HCT116 (cell line): ENCODE measurements at regions not wholly inside any gene's neighbourhood (a gene's known extent, or its start where the extent isn't known, plus 50 kb on each side); places are given as distances from the start of the nearest gene placed in this dataset.

Source experiments
- ATAC-seq: fragments of 200-7000 bp; cut with Tn5 transposase; 2 replicates; pipeline ENCODE4 v1.9.1; 2020; ENCODE audit warnings: mild to moderate bottlenecking, moderate library complexity
- BruUV-seq: library from RNA; stranded (reverse); fragments of 400-500 nt; replicated peaks from 2 replicates; lab custom pipeline; 2021; lab: Mats Ljungman, UMichigan
- CTCF ChIA-PET: fragments of 300-600 bp; sonication (Branson Sonifier 250); formaldehyde crosslinking; loops from one replicate; lab custom pipeline; 2021; ENCODE audit warnings: antibody characterized with exemption; lab: Charles Lee
- POLR2A ChIA-PET: fragments of 300-600, 350-600 bp; sonication (Branson Sonifier 250); formaldehyde crosslinking; loops from one replicate; lab custom pipeline; 2021; ENCODE audit warnings: antibody characterized with exemption; lab: Charles Lee
- RAD21 ChIA-PET, 2 experiments: fragments of 300-600 bp; sonication (Branson Sonifier 250); formaldehyde crosslinking; loops; one replicate each; lab custom pipeline; 2023; ENCODE audit warnings: low total read pairs in 2 of 2; ENCODE audit not compliant: uncharacterized antibody in 2 of 2, unreplicated experiment in 2 of 2, low non-redundant PET in 1 of 2; lab: Charles Lee
- DNase-seq: peaks from one replicate; pipeline ENCODE4 v3.0.0-alpha.2; 2010; ENCODE audit warnings: low read depth, low spot score
- H2AFZ ChIP-seq: fragments of 200-600 bp; shearing (Covaris generic), sonication (generic); 2 replicates; pipeline ENCODE4 v1.6.1; 2017; ENCODE audit warnings: low read depth, mixed run types, mixed read lengths, antibody characterized with exemption, low read length; ENCODE audit not compliant: poor library complexity, severe bottlenecking
- H3K27ac ChIP-seq: 2 replicates; pipeline ENCODE4 v1.5.1; 2012; ENCODE audit warnings: low read depth, low read length
- H3K27me3 ChIP-seq: fragments of 200-600 bp; sonication (generic); 2 replicates; pipeline ENCODE4 v1.6.1; 2016; ENCODE audit warnings: mixed run types, low read length, mixed read lengths; ENCODE audit not compliant: insufficient read depth
- H3K36me3 ChIP-seq, 2 experiments: fragments of 200-500 bp in 1 of 2; fragments of 200-600 bp in 1 of 2; sonication (Bioruptor generic) in 1 of 2; sonication (generic) in 1 of 2; 2 replicates each; pipeline versions ENCODE4 v1.5.1 to v1.6.1; 2014 to 2016; ENCODE audit warnings: low read length in 2 of 2, inconsistent platforms in 1 of 2, mixed read lengths in 1 of 2, mixed run types in 1 of 2; ENCODE audit not compliant: insufficient read depth in 2 of 2, control insufficient read depth in 1 of 2
- H3K4me1 ChIP-seq, 2 experiments: fragments of 200-600 bp in 1 of 2; sonication (generic) in 1 of 2; 2 replicates each; pipeline versions ENCODE4 v1.5.1 to v1.6.1; 2012 to 2017; ENCODE audit warnings: low read length in 2 of 2, inconsistent platforms in 1 of 2, mild to moderate bottlenecking in 1 of 2, mixed read lengths in 1 of 2, mixed run types in 1 of 2, moderate library complexity in 1 of 2; ENCODE audit not compliant: insufficient read depth in 2 of 2, control insufficient read depth in 1 of 2
- H3K4me2 ChIP-seq: fragments of 200-600 bp; sonication (generic); 2 replicates; pipeline ENCODE4 v1.6.1; 2017; ENCODE audit warnings: mixed run types, low read length, mixed read lengths
- H3K4me3 ChIP-seq, 2 experiments: fragments of 200-600 bp in 1 of 2; sonication (generic) in 1 of 2; replicated peaks in 1 of 2; 2 replicates each; pipeline ENCODE4 v1.5.1; 2011 to 2016; ENCODE audit warnings: low read length in 2 of 2, control low read depth in 1 of 2, low read depth in 1 of 2, mild to moderate bottlenecking in 1 of 2, mixed read lengths in 1 of 2, mixed run types in 1 of 2
- H3K79me2 ChIP-seq: fragments of 200-600 bp; sonication (generic); 2 replicates; pipeline ENCODE4 v1.6.1; 2017; ENCODE audit warnings: mild to moderate bottlenecking, mixed run types, low read length, moderate library complexity, mixed read lengths; ENCODE audit not compliant: insufficient read depth
- H3K9ac ChIP-seq: fragments of 200-600 bp; sonication (generic); 2 replicates; pipeline ENCODE4 v1.6.1; 2016; ENCODE audit warnings: low read length, mixed read lengths
- H3K9me2 ChIP-seq: fragments of 200-600 bp; sonication (generic), shearing (Covaris generic); 2 replicates; pipeline ENCODE4 v1.6.1; 2017; ENCODE audit warnings: mixed run types, mild to moderate bottlenecking, moderate library complexity; ENCODE audit not compliant: insufficient read depth
- H3K9me3 ChIP-seq, 2 experiments: fragments of 200-500 bp in 1 of 2; fragments of 200-600 bp in 1 of 2; sonication (Bioruptor generic) in 1 of 2; sonication (generic) in 1 of 2; 2 replicates each; pipeline ENCODE4 v1.6.1; 2014 to 2017; ENCODE audit warnings: low read length in 2 of 2, mixed read lengths in 2 of 2, inconsistent platforms in 1 of 2, low read depth in 1 of 2, mild to moderate bottlenecking in 1 of 2, mixed run types in 1 of 2, moderate library complexity in 1 of 2; ENCODE audit not compliant: control insufficient read depth in 1 of 2, insufficient read depth in 1 of 2
- H4K20me1 ChIP-seq: fragments of 200-600 bp; sonication (generic), shearing (Covaris generic); 2 replicates; pipeline ENCODE4 v1.6.1; 2017; ENCODE audit warnings: mixed run types, mild to moderate bottlenecking, moderate library complexity; ENCODE audit not compliant: insufficient read depth
- ATF3 ChIP-seq: IDR thresholded peaks from 2 replicates; pipeline ENCODE4 v1.6.1; 2012
- CEBPB ChIP-seq: IDR thresholded peaks from 2 replicates; pipeline ENCODE4 v1.6.1; 2012; ENCODE audit warnings: low read depth
- CTCF ChIP-seq, 3 experiments: fragments of 200-600 bp in 1 of 3; sonication (generic) in 1 of 3; IDR thresholded peaks in 2 of 3; conservative IDR thresholded peaks in 1 of 3; 2 replicates each; pipeline ENCODE4 v1.5.1; 2012 to 2017; ENCODE audit warnings: low read depth in 2 of 3, low read length in 2 of 3, antibody characterized with exemption in 1 of 3, borderline replicate concordance in 1 of 3, control low read depth in 1 of 3, mild to moderate bottlenecking in 1 of 3, mixed read lengths in 1 of 3, mixed run types in 1 of 3, moderate library complexity in 1 of 3; ENCODE audit not compliant: insufficient read depth in 1 of 3
- EGR1 ChIP-seq: IDR thresholded peaks from 2 replicates; pipeline ENCODE4 v1.6.1; 2012; ENCODE audit warnings: low read depth
- EZH2phosphoT487 ChIP-seq: fragments of 200-600 bp; IDR thresholded peaks from 2 replicates; pipeline ENCODE4 v1.6.1; 2018; ENCODE audit warnings: antibody characterized with exemption, borderline replicate concordance
- MAX ChIP-seq: IDR thresholded peaks from 2 replicates; pipeline ENCODE4 v1.6.1; 2012
- POLR2AphosphoS5 ChIP-seq: IDR thresholded peaks from 2 replicates; pipeline ENCODE4 v1.6.1; 2011; ENCODE audit warnings: mild to moderate bottlenecking, low read depth, low read length, moderate library complexity
- RAD21 ChIP-seq: IDR thresholded peaks from 2 replicates; pipeline ENCODE4 v1.6.1; 2012; ENCODE audit warnings: low read depth, mild to moderate bottlenecking
- SP1 ChIP-seq: IDR thresholded peaks from 2 replicates; pipeline ENCODE4 v1.6.1; 2012; ENCODE audit warnings: low read depth
- ZBTB33 ChIP-seq: IDR thresholded peaks from 2 replicates; pipeline ENCODE4 v1.6.1; 2011; ENCODE audit warnings: mild to moderate bottlenecking, low read length, moderate library complexity; ENCODE audit not compliant: insufficient replicate concordance; ENCODE audit errors: extremely low read depth
- ZNF274 ChIP-seq: fragments of 200-500 bp; sonication (Bioruptor generic); IDR thresholded peaks from 2 replicates; pipeline ENCODE4 v1.6.1; 2014; ENCODE audit warnings: mild to moderate bottlenecking, low read depth, low read length, inconsistent platforms
- intact Hi-C: fragments of 100-400 bp; cut with micrococcal nuclease; formaldehyde crosslinking; loops from 2 replicates; pipeline ENCODE4 v1.10.0; 2022

GRCh38 chr14:71583705-71584104 lies 348.5 kb upstream of the RGS6 start (continued):
- TF ChIP-seq ZBTB33 = no peak
- no peak for TF ChIP-seq MAX
- no peak for TF ChIP-seq POLR2AphosphoS5

GRCh38 chr14:71585361-71585760 lies 346.9 kb upstream of the RGS6 start:
- intact Hi-C loops = no loop called here
- TF ChIP-seq CEBPB (no peak), ATF3 (no peak), EGR1 (no peak), RAD21 (no peak), CTCF (IDR thresholded peaks at IDR 0.05 in 2 of 3, conservative IDR thresholded peaks at IDR 0.05 in 1 of 3; ENCODE audit: borderline replicate concordance in 1 of 3, insufficient read depth in 1 of 3, low read depth in 2 of 3, low read length in 2 of 3) (no peak), EZH2phosphoT487 (no peak), ZNF274 (no peak), SP1 (no peak)
- H3K4me1 ChIP-seq = no peaks in the 10 kb centered on the region
- no TSS peak for BruUV-seq
- no peak overlapping the region for H3K4me3 ChIP-seq
- ChIA-PET CTCF (no interaction called here), RAD21 (no interaction called here), POLR2A (no interaction called here)
- H3K4me2 ChIP-seq = no peak overlapping the region
- no peak overlapping the region for H3K27ac ChIP-seq
- H3K9me2 ChIP-seq = no peaks in the 10 kb centered on the region
- H3K27me3 ChIP-seq = no peaks in the 10 kb centered on the region
- H4K20me1 ChIP-seq = no peaks in the 10 kb centered on the region; the same call in 1 of the 2 replicates
- no peak overlapping the region for H3K9ac ChIP-seq
- no peaks in the 10 kb centered on the region for H3K9me3 ChIP-seq
- no peaks in the 10 kb centered on the region for H3K79me2 ChIP-seq
- no peak overlapping the region for H2AFZ ChIP-seq
- ATAC-seq = no peak
- DNase-seq = no peak
- no peaks in the 10 kb centered on the region for H3K36me3 ChIP-seq
